ENCODE measurements at regions not wholly inside any gene's neighbourhood (a gene's known extent, or its start where the extent isn't known, plus 50 kb on each side); places are given as distances from the start of the nearest gene placed in this dataset.

DNA sequence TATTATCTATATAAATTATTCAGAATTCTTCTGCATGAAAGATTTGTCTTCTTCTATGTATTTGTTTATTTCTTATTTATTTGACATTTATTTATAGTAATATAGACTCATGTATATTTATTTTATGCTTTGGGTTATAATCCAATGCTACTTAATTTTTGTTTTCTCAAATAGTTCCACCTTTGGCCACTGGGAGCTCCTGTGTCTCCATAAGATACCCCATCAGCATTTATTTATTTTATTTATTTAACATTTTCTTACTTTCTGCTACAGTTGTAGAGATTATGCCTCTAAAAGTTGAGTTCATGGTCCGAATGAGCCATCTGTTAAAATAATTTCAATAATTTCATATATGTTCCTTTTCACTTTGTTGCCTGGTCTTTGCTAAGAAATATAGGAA lies 289.4 kb downstream of the ADGRL2 start:
- TF ChIP-seq, protein P1, sequence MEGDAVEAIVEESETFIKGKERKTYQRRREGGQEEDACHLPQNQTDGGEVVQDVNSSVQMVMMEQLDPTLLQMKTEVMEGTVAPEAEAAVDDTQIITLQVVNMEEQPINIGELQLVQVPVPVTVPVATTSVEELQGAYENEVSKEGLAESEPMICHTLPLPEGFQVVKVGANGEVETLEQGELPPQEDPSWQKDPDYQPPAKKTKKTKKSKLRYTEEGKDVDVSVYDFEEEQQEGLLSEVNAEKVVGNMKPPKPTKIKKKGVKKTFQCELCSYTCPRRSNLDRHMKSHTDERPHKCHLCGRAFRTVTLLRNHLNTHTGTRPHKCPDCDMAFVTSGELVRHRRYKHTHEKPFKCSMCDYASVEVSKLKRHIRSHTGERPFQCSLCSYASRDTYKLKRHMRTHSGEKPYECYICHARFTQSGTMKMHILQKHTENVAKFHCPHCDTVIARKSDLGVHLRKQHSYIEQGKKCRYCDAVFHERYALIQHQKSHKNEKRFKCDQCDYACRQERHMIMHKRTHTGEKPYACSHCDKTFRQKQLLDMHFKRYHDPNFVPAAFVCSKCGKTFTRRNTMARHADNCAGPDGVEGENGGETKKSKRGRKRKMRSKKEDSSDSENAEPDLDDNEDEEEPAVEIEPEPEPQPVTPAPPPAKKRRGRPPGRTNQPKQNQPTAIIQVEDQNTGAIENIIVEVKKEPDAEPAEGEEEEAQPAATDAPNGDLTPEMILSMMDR (IDR thresholded peaks at IDR 0.05): no peak
- TF ChIP-seq POLR2A (IDR thresholded peaks at IDR 0.05) (no peak), POLR2AphosphoS5 (IDR thresholded peaks at IDR 0.05) (no peak)
